Sigmoid colon (tissue), 6 donors: ENCODE measurements at regions not wholly inside any gene's neighbourhood (a gene's known extent, or its start where the extent isn't known, plus 50 kb on each side); places are given as distances from the start of the nearest gene placed in this dataset.

Experiments
- DNase-seq: peaks from one replicate; pipeline ENCODE4 v3.0.0-alpha.2; 2019
- H3K27ac ChIP-seq, 4 donors: fragments of 200-600 bp; sonication (generic); one replicate each; pipeline ENCODE4 v1.5.1; 2016 to 2019; ENCODE audit warnings: mild to moderate bottlenecking in 1 of 4
- H3K27me3 ChIP-seq, 3 donors: fragments of 200-600 bp; sonication (generic); one replicate each; pipeline ENCODE4 v1.5.1; 2019; ENCODE audit warnings: mild to moderate bottlenecking in 1 of 3
- H3K36me3 ChIP-seq, 4 donors: fragments of 200-600 bp; sonication (generic); one replicate each; pipeline ENCODE4 v1.5.1; 2016 to 2019
- H3K4me1 ChIP-seq, 4 donors: fragments of 200-600 bp; sonication (generic); one replicate each; pipeline ENCODE4 v1.5.1; 2017 to 2019
- H3K4me3 ChIP-seq, 4 donors: fragments of 200-600 bp; sonication (generic); one replicate each; pipeline ENCODE4 v1.5.1; 2017 to 2019; ENCODE audit warnings: mild to moderate bottlenecking in 2 of 4, moderate library complexity in 1 of 4
- H3K9me3 ChIP-seq, 4 donors: fragments of 200-600 bp in 3 of 4; sonication (generic) in 3 of 4; one replicate each; pipeline versions ENCODE4 v1.5.1 to v1.6.1; 2013 to 2019
- EP300 ChIP-seq, 4 donors: sonication (generic); formaldehyde crosslinking; IDR thresholded peaks; one replicate each; pipeline ENCODE4 v1.6.1; 2017; ENCODE audit warnings: antibody characterized with exemption in 4 of 4
- POLR2A ChIP-seq, 2 donors: fragments of 450-650 bp; IDR thresholded peaks; one replicate each; pipeline ENCODE4 v1.6.1; 2016; ENCODE audit warnings: antibody characterized with exemption in 2 of 2, mild to moderate bottlenecking in 2 of 2, moderate library complexity in 2 of 2
- POLR2AphosphoS5 ChIP-seq, 4 donors: sonication (generic); formaldehyde crosslinking; IDR thresholded peaks; one replicate each; pipeline ENCODE4 v1.6.1; 2017; ENCODE audit warnings: antibody characterized with exemption in 4 of 4
- WGBS, 2 donors: extraction: QIAGEN DNeasy Blood & Tissue Kit; methylation state at CpG; one replicate each; pipeline ENCODE4 v1.1.7; 2013; 5-methylcytosine and 5-hydroxymethylcytosine counted together
- intact Hi-C: fragments of 100-400 bp; cut with DNase I; formaldehyde crosslinking; loops from one replicate; pipeline ENCODE4 v1.15.1; 2023
- TF ChIP-seq, protein P1 (sequence below), 4 experiments: fragments of 450-650 bp in 3 of 4; fragments of 200-600 bp in 1 of 4; IDR thresholded peaks; one replicate each; pipeline ENCODE4 v1.5.1; 2016 to 2019; ENCODE audit warnings: antibody characterized with exemption in 4 of 4, mild to moderate bottlenecking in 3 of 4, moderate library complexity in 2 of 4
- donor health status: healthy with polysubstance abuse.
- donor health status: healthy.

GRCh38 chr4:186875476-186875875, 151.8 kb upstream of the FAT1 start:
- Histone ChIP-seq H3K27me3 (no peaks in the 10 kb centered on the region), H3K4me3 (no peak overlapping the region), H3K4me1 (no peaks in the 10 kb centered on the region), H3K9me3 (no peaks in the 10 kb centered on the region), H3K27ac (no peak overlapping the region), H3K36me3 (no peaks in the 10 kb centered on the region)
- no peak for TF ChIP-seq POLR2A (IDR thresholded peaks at IDR 0.05)
- TF ChIP-seq EP300 (IDR thresholded peaks at IDR 0.05): no peak
- TF ChIP-seq, protein P1, sequence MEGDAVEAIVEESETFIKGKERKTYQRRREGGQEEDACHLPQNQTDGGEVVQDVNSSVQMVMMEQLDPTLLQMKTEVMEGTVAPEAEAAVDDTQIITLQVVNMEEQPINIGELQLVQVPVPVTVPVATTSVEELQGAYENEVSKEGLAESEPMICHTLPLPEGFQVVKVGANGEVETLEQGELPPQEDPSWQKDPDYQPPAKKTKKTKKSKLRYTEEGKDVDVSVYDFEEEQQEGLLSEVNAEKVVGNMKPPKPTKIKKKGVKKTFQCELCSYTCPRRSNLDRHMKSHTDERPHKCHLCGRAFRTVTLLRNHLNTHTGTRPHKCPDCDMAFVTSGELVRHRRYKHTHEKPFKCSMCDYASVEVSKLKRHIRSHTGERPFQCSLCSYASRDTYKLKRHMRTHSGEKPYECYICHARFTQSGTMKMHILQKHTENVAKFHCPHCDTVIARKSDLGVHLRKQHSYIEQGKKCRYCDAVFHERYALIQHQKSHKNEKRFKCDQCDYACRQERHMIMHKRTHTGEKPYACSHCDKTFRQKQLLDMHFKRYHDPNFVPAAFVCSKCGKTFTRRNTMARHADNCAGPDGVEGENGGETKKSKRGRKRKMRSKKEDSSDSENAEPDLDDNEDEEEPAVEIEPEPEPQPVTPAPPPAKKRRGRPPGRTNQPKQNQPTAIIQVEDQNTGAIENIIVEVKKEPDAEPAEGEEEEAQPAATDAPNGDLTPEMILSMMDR (IDR thresholded peaks at IDR 0.05): no peak
- TF ChIP-seq POLR2AphosphoS5 (IDR thresholded peaks at IDR 0.05): no peak
- intact Hi-C loops: no loop called here
- DNase-seq: no peak
- 26 to 51% methylated on average over 1 of the region's 1 CpG for WGBS, 2 donors

DNA sequence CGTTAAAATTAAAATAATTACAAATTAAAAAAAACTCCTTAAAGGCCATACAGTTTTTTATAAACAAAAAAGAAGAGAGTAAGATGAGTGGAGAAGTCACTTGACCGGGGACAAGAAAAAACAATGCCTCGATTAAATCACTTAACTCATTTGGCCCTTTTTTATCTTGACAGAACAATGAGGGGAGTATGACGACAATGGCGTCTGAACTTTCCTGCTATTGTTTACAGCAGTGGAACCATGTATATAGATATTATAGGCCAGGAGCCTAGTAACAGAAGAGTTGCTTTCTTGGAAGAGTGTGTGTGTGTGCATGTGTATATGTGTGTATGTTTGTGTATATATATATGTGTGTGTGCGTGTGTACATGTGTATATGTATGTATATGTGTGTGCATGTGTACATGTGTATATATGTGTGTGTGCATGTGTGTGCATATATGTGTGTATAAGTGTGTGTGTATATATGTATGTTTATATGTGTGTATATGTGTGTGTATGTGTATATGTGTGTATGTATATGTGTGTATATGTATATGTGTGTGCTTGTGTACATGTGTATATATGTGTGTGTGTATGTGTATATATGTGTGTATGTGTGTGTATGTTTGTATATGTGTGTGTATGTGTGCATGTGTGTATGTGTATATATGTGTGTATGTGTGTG, 153.4 kb upstream of the FAT1 start:
- no peak overlapping the region for H3K27ac ChIP-seq
- WGBS, 2 donors: 77 to 89% methylated on average over 6 of the region's 6 CpGs
- H3K4me3 ChIP-seq: no peak overlapping the region
- no peaks in the 10 kb centered on the region for H3K4me1 ChIP-seq
- no peaks in the 10 kb centered on the region for H3K9me3 ChIP-seq
- no peaks in the 10 kb centered on the region for H3K36me3 ChIP-seq
- TF ChIP-seq EP300 (IDR thresholded peaks at IDR 0.05): no peak
- no peak for TF ChIP-seq POLR2AphosphoS5 (IDR thresholded peaks at IDR 0.05)
- TF ChIP-seq POLR2A (IDR thresholded peaks at IDR 0.05): no peak
- TF ChIP-seq, protein P1 (IDR thresholded peaks at IDR 0.05): no peak
- H3K27me3 ChIP-seq: no peaks in the 10 kb centered on the region
- no peak for DNase-seq
- intact Hi-C loops: no loop called here

DNA sequence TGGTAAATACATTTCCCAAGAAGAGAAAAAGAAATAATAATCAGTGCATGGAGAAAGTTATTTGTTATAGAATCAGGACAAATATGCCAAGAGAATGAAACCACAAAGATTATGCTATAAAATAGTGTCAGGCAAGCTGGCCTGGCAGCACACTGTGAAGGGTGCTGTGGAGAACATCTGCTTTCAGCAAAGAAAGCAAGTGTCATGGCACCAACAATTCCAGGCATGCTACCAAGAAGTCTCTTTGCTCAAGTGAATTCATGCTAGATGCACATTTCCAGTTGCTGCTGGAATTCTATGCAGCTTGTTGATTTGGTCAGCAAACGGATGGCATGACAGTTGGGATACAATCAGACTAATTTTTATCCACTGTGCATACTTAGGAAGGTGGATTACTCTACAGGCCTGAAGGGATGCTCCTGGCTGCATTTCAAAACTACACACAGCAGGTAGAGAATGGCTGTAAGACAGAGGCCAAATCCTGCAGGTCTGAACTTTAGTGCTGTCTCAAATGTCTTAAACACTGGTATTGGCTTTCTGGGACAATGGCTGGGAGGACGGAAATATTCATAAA, 154.6 kb upstream of the FAT1 start:
- TF ChIP-seq POLR2A (IDR thresholded peaks at IDR 0.05) (no peak), POLR2AphosphoS5 (IDR thresholded peaks at IDR 0.05) (no peak), EP300 (IDR thresholded peaks at IDR 0.05) (no peak)
- TF ChIP-seq, protein P1 (IDR thresholded peaks at IDR 0.05): no peak
- DNase-seq: no peak
- WGBS, 2 donors: 87 to 92% methylated on average over 2 of the region's 2 CpGs

DNA sequence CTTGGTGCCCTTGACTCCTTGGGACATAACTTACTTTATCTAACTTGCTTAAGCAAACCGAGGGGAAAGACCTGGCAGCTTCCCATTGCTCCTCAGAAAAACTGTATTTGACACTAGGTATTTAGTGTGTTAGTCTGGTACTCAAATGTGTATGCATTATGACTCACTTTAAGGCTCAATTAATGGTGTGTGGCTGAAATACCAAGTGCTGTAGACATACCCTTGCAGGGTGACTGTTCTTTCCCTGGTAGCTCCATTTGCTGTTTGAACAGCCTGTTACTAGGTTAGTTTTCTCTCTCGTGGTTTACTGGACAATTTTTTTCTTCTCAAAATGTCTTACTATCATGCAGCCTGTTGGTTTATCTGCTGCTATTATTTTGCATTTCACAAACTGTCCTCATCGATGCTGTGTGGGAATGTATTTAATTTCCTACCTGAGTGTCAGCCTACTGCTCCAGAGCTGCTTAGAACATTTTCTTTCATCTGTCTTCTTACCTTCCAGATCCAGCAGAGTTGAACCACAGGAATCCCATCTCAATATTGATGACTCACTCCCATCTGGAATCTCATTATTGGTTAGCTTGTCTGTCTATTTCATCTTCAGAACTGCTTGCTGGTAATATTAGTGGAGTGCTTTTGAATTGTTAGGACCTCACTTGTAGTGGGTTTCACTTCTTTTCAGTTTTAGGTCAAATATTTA, 158.0 kb upstream of the FAT1 start:
- no peak overlapping the region for H3K27ac ChIP-seq
- H3K36me3 ChIP-seq: no peaks in the 10 kb centered on the region
- no peaks in the 10 kb centered on the region for H3K4me1 ChIP-seq
- TF ChIP-seq POLR2A (IDR thresholded peaks at IDR 0.05): no peak
- TF ChIP-seq, protein P1 (IDR thresholded peaks at IDR 0.05): no peak
- TF ChIP-seq POLR2AphosphoS5 (IDR thresholded peaks at IDR 0.05): no peak
- no peak for TF ChIP-seq EP300 (IDR thresholded peaks at IDR 0.05)
- DNase-seq: no peak
- 75 to 77% methylated on average over 3 of the region's 3 CpGs for WGBS, 2 donors
- no peaks in the 10 kb centered on the region for H3K27me3 ChIP-seq
- H3K9me3 ChIP-seq: no peaks in the 10 kb centered on the region
- H3K4me3 ChIP-seq: no peak overlapping the region
- intact Hi-C loops: no loop called here

More for the DNA sequence above, 154.6 kb upstream of the FAT1 start:
- H3K9me3 ChIP-seq: no peaks in the 10 kb centered on the region
- no peaks in the 10 kb centered on the region for H3K36me3 ChIP-seq
- no peaks in the 10 kb centered on the region for H3K4me1 ChIP-seq
- H3K27me3 ChIP-seq: no peaks in the 10 kb centered on the region
- no peak overlapping the region for H3K27ac ChIP-seq
- intact Hi-C loops: no loop called here
- no peak overlapping the region for H3K4me3 ChIP-seq
